Neural cell (in vitro differentiated cells): ENCODE measurements at regions not wholly inside any gene's neighbourhood (a gene's known extent, or its start where the extent isn't known, plus 50 kb on each side); places are given as distances from the start of the nearest gene placed in this dataset.

Experiments used
- H2AFZ ChIP-seq: fragments of 200-600, 300-800 bp; sonication (generic), shearing (Covaris generic); 2 replicates; pipeline ENCODE4 v1.6.0; 2014; ENCODE audit warnings: low read depth, mild to moderate bottlenecking, antibody characterized with exemption, low read length, moderate library complexity
- H3F3A ChIP-seq: fragments of 200-600 bp; shearing (Covaris generic); 2 replicates; pipeline ENCODE4 v1.6.1; 2016; ENCODE audit warnings: mild to moderate bottlenecking, moderate library complexity, mixed read lengths, antibody characterized with exemption, low read length; ENCODE audit not compliant: insufficient read depth, poor library complexity, severe bottlenecking
- H3K27ac ChIP-seq: fragments of 200-600, 300-800 bp; sonication (generic), shearing (Covaris generic); 2 replicates; pipeline ENCODE4 v1.5.1; 2014; ENCODE audit warnings: mild to moderate bottlenecking, low read length, moderate library complexity
- H3K27me3 ChIP-seq: fragments of 300-800, 200-600 bp; sonication (generic), shearing (Covaris generic); 2 replicates; pipeline ENCODE4 v1.6.0; 2014; ENCODE audit warnings: mild to moderate bottlenecking, low read depth, low read length, moderate library complexity; ENCODE audit not compliant: insufficient read depth
- H3K36me3 ChIP-seq: fragments of 300-800, 200-600 bp; sonication (generic), shearing (Covaris generic); 2 replicates; pipeline ENCODE4 v1.5.1; 2014; ENCODE audit warnings: mild to moderate bottlenecking, antibody characterized with exemption, low read length, moderate library complexity; ENCODE audit not compliant: insufficient read depth
- H3K4me2 ChIP-seq: fragments of 300-800, 200-600 bp; sonication (generic), shearing (Covaris generic); 2 replicates; pipeline ENCODE4 v1.6.0; 2014; ENCODE audit warnings: mild to moderate bottlenecking, low read length
- H3K4me3 ChIP-seq: fragments of 300-800, 200-600 bp; sonication (generic), shearing (Covaris generic); 2 replicates; pipeline ENCODE4 v1.5.1; 2014; ENCODE audit warnings: mild to moderate bottlenecking, low read length, moderate library complexity
- H3K79me2 ChIP-seq: fragments of 200-600 bp; shearing (Covaris generic); replicated peaks from 2 replicates; pipeline ENCODE4 v1.6.0; 2014; ENCODE audit warnings: mild to moderate bottlenecking, low read length, moderate library complexity; ENCODE audit not compliant: insufficient read depth
- H3K9ac ChIP-seq: fragments of 300-800, 200-600 bp; sonication (generic), shearing (Covaris generic); 2 replicates; pipeline ENCODE4 v1.6.1; 2016; ENCODE audit warnings: mild to moderate bottlenecking, low read length, mixed read lengths
- H3K9me2 ChIP-seq: fragments of 200-600 bp; shearing (Covaris generic); 2 replicates; pipeline ENCODE4 v1.6.1; 2016; ENCODE audit warnings: mild to moderate bottlenecking, low read length, mixed read lengths; ENCODE audit not compliant: insufficient read depth
- H3K9me3 ChIP-seq: fragments of 200-600, 300-800 bp; sonication (generic), shearing (Covaris generic); 2 replicates; pipeline ENCODE4 v1.6.1; 2016; ENCODE audit warnings: mild to moderate bottlenecking, mixed run types, low read length, moderate library complexity, mixed read lengths
- H4K20me1 ChIP-seq: fragments of 200-600 bp; shearing (Covaris generic); 2 replicates; pipeline ENCODE4 v1.6.1; 2016; ENCODE audit warnings: mild to moderate bottlenecking, mixed run types; ENCODE audit not compliant: insufficient read depth
- CTCF ChIP-seq: fragments of 450-650 bp; IDR thresholded peaks from 2 replicates; pipeline ENCODE4 v1.5.1; 2014; ENCODE audit warnings: antibody characterized with exemption, mild to moderate bottlenecking, moderate library complexity; ENCODE audit not compliant: poor library complexity, severe bottlenecking
- EP300 ChIP-seq: fragments of 450-650 bp; conservative IDR thresholded peaks from 2 replicates; pipeline ENCODE4 v1.6.1; 2014; ENCODE audit warnings: antibody characterized with exemption, mild to moderate bottlenecking, moderate library complexity; ENCODE audit not compliant: poor library complexity, severe bottlenecking
- EZH2 ChIP-seq: fragments of 200-600, 300-800 bp; shearing (Covaris generic), sonication (generic); IDR thresholded peaks from 2 replicates; pipeline ENCODE4 v1.6.1; 2014; ENCODE audit warnings: antibody characterized with exemption, low read length, borderline replicate concordance, mild to moderate bottlenecking; ENCODE audit not compliant: insufficient read depth, poor library complexity, severe bottlenecking
- MXI1 ChIP-seq: fragments of 450-650 bp; conservative IDR thresholded peaks from 2 replicates; pipeline ENCODE4 v1.6.1; 2014; ENCODE audit warnings: antibody characterized with exemption, mild to moderate bottlenecking; ENCODE audit not compliant: poor library complexity, severe bottlenecking
- POLR2AphosphoS5 ChIP-seq: IDR thresholded peaks from 2 replicates; pipeline ENCODE4 v1.6.1; 2012
- RAD21 ChIP-seq: fragments of 450-650 bp; conservative IDR thresholded peaks from 2 replicates; pipeline ENCODE4 v1.6.1; 2014; ENCODE audit warnings: antibody characterized with exemption, mild to moderate bottlenecking, moderate library complexity
- REST ChIP-seq: IDR thresholded peaks from 2 replicates; pipeline ENCODE4 v1.6.1; 2012; ENCODE audit warnings: borderline replicate concordance
- SMC3 ChIP-seq: fragments of 450-650 bp; conservative IDR thresholded peaks from 2 replicates; pipeline ENCODE4 v1.6.1; 2014; ENCODE audit warnings: antibody characterized with exemption, mild to moderate bottlenecking, moderate library complexity; ENCODE audit not compliant: poor library complexity
- TAF1 ChIP-seq: IDR thresholded peaks from 2 replicates; pipeline ENCODE4 v1.6.1; 2012; ENCODE audit warnings: low read depth

- no peaks in the 10 kb centered on the region for H3K36me3 ChIP-seq
- no peak overlapping the region for H3K27ac ChIP-seq
- TF ChIP-seq SMC3: no peak
- no peak for TF ChIP-seq EZH2
- TF ChIP-seq RAD21: no peak
- no peak for TF ChIP-seq TAF1
- no peak for TF ChIP-seq MXI1
- TF ChIP-seq POLR2AphosphoS5: no peak
- no peak for TF ChIP-seq REST
- TF ChIP-seq EP300: no peak
- no peak for TF ChIP-seq CTCF
- no peaks in the 10 kb centered on the region for H3K79me2 ChIP-seq
- no peak overlapping the region for H3K9ac ChIP-seq
- H3K9me3 ChIP-seq: no peaks in the 10 kb centered on the region
- H3K4me2 ChIP-seq: no peak overlapping the region
- H3K4me3 ChIP-seq: no peak overlapping the region
- no peaks in the 10 kb centered on the region for H3K9me2 ChIP-seq
- no peaks in the 10 kb centered on the region for H4K20me1 ChIP-seq
- no peaks in the 10 kb centered on the region for H3F3A ChIP-seq
- H2AFZ ChIP-seq: no peak overlapping the region
- no peaks in the 10 kb centered on the region for H3K27me3 ChIP-seq
Observed at GRCh38 chr6:167467793-167468431, 143.0 kb downstream of the TTLL2 start.

GRCh38 chr6:167469101-167469500, 144.2 kb downstream of the TTLL2 start:
- Histone ChIP-seq H3K36me3 (no peaks in the 10 kb centered on the region), H3K4me3 (no peak overlapping the region), H3K9me2 (no peaks in the 10 kb centered on the region), H2AFZ (no peak overlapping the region), H3K27ac (no peak overlapping the region), H3K79me2 (no peaks in the 10 kb centered on the region), H3F3A (no peaks in the 10 kb centered on the region), H3K27me3 (no peaks in the 10 kb centered on the region), H3K4me2 (no peak overlapping the region), H3K9ac (no peak overlapping the region), H3K9me3 (no peaks in the 10 kb centered on the region), H4K20me1 (no peaks in the 10 kb centered on the region)
- TF ChIP-seq EZH2: no peak
- TF ChIP-seq RAD21: no peak
- TF ChIP-seq EP300: no peak
- TF ChIP-seq POLR2AphosphoS5: no peak
- TF ChIP-seq CTCF: no peak
- TF ChIP-seq TAF1: no peak
- no peak for TF ChIP-seq SMC3
- no peak for TF ChIP-seq MXI1
- no peak for TF ChIP-seq REST
